ENCODE measurements at regions not wholly inside any gene's neighbourhood (a gene's known extent, or its start where the extent isn't known, plus 50 kb on each side); places are given as distances from the start of the nearest gene placed in this dataset.
"Not testable (repeated sequence)": the region's sequence is repeated elsewhere in the genome, so short reads cannot be mapped to it uniquely, and the experiment has no call there.

- intact Hi-C loops (cut with micrococcal nuclease), result no loop called here
Measured at GRCh38 chr4:19239565-19239964, 1012.1 kb upstream of the SLIT2 start.

GRCh38 chr4:19236473-19236872 is 1015.2 kb upstream of the SLIT2 start:
- H3K9me3 Mint-ChIP-seq, result no peaks in the 10 kb centered on the region
- no peak overlapping the region for H3K27ac Mint-ChIP-seq
- H3K4me1 Mint-ChIP-seq (ENCODE audit: low read depth), result no peaks in the 10 kb centered on the region
- no peak overlapping the region for H3K4me3 Mint-ChIP-seq
- no peaks in the 10 kb centered on the region for H3K27me3 Mint-ChIP-seq
- intact Hi-C loops (cut with micrococcal nuclease), result no loop called here
- H3K36me3 Mint-ChIP-seq (ENCODE audit: low read depth), result no peaks in the 10 kb centered on the region

More at GRCh38 chr4:19239565-19239964, 1012.1 kb upstream of the SLIT2 start:
- H3K27me3 Mint-ChIP-seq, result no peaks in the 10 kb centered on the region
- no peaks in the 10 kb centered on the region for H3K36me3 Mint-ChIP-seq (ENCODE audit: low read depth)
- no peak overlapping the region for H3K4me3 Mint-ChIP-seq
- H3K9me3 Mint-ChIP-seq, result no peaks in the 10 kb centered on the region
- no peaks in the 10 kb centered on the region for H3K4me1 Mint-ChIP-seq (ENCODE audit: low read depth)
- H3K27ac Mint-ChIP-seq, result no peak overlapping the region

- no peak overlapping the region for H3K4me3 Mint-ChIP-seq
- no peaks in the 10 kb centered on the region for H3K4me1 Mint-ChIP-seq (ENCODE audit: low read depth)
- H3K9me3 Mint-ChIP-seq, result no peaks in the 10 kb centered on the region
- H3K27ac Mint-ChIP-seq, result no peak overlapping the region
- no peaks in the 10 kb centered on the region for H3K36me3 Mint-ChIP-seq (ENCODE audit: low read depth)
- no peaks in the 10 kb centered on the region for H3K27me3 Mint-ChIP-seq
- intact Hi-C loops (cut with micrococcal nuclease), result no loop called here
Measured at GRCh38 chr4:19230906-19231545, 1020.7 kb upstream of the SLIT2 start.

- Mint-ChIP-seq H3K9me3 (no peaks in the 10 kb centered on the region), H3K4me1 (ENCODE audit: low read depth) (no peaks in the 10 kb centered on the region), H3K4me3 (no peak overlapping the region), H3K27me3 (no peaks in the 10 kb centered on the region), H3K36me3 (ENCODE audit: low read depth) (no peaks in the 10 kb centered on the region), H3K27ac (no peak overlapping the region)
- intact Hi-C loops (cut with micrococcal nuclease), result no loop called here
Measured at GRCh38 chr4:19227701-19228100, 1024.0 kb upstream of the SLIT2 start.

- Mint-ChIP-seq H3K27me3 (no peaks in the 10 kb centered on the region), H3K4me1 (ENCODE audit: low read depth) (no peaks in the 10 kb centered on the region), H3K4me3 (no peak overlapping the region), H3K36me3 (ENCODE audit: low read depth) (no peaks in the 10 kb centered on the region), H3K27ac (no peak overlapping the region), H3K9me3 (no peaks in the 10 kb centered on the region)
- intact Hi-C loops (cut with micrococcal nuclease), result loop anchor here (5.0 kb wide), 2 partner anchors 1022 to 1462 kb away; no protein-coding TSS in a partner anchor
Measured at GRCh38 chr4:19224820-19225219, 1026.9 kb upstream of the SLIT2 start.

GRCh38 chr4:19216476-19216875 is 1035.2 kb upstream of the SLIT2 start:
- Mint-ChIP-seq H3K36me3 (ENCODE audit: low read depth) (no peaks in the 10 kb centered on the region), H3K27me3 (no peaks in the 10 kb centered on the region), H3K9me3 (no peaks in the 10 kb centered on the region), H3K4me1 (ENCODE audit: low read depth) (no peaks in the 10 kb centered on the region), H3K4me3 (no peak overlapping the region), H3K27ac (no peak overlapping the region)
- intact Hi-C loops (cut with micrococcal nuclease), result no loop called here

GRCh38 chr4:19214591-19215186 is 1037.0 kb upstream of the SLIT2 start:
- Mint-ChIP-seq H3K27me3 (no peaks in the 10 kb centered on the region), H3K4me1 (ENCODE audit: low read depth) (no peaks in the 10 kb centered on the region), H3K36me3 (ENCODE audit: low read depth) (no peaks in the 10 kb centered on the region), H3K4me3 (no peak overlapping the region), H3K9me3 (no peaks in the 10 kb centered on the region), H3K27ac (no peak overlapping the region)
- intact Hi-C loops (cut with micrococcal nuclease), result no loop called here

- no peaks in the 10 kb centered on the region for H3K9me3 Mint-ChIP-seq
- intact Hi-C loops (cut with micrococcal nuclease), result no loop called here
- H3K36me3 Mint-ChIP-seq (ENCODE audit: low read depth), result no peaks in the 10 kb centered on the region
- no peaks in the 10 kb centered on the region for H3K27me3 Mint-ChIP-seq
- H3K27ac Mint-ChIP-seq, result no peak overlapping the region
- H3K4me1 Mint-ChIP-seq (ENCODE audit: low read depth), result no peaks in the 10 kb centered on the region
- H3K4me3 Mint-ChIP-seq, result no peak overlapping the region
Measured at GRCh38 chr4:19213388-19213787, 1038.3 kb upstream of the SLIT2 start.

GRCh38 chr4:19205853-19206252 is 1045.9 kb upstream of the SLIT2 start:
- no peak overlapping the region for H3K27ac Mint-ChIP-seq
- H3K36me3 Mint-ChIP-seq (ENCODE audit: low read depth), result no peaks in the 10 kb centered on the region
- no peaks in the 10 kb centered on the region for H3K9me3 Mint-ChIP-seq
- no peaks in the 10 kb centered on the region for H3K4me1 Mint-ChIP-seq (ENCODE audit: low read depth)
- intact Hi-C loops (cut with micrococcal nuclease), result no loop called here
- H3K27me3 Mint-ChIP-seq, result no peaks in the 10 kb centered on the region
- H3K4me3 Mint-ChIP-seq, result no peak overlapping the region

GRCh38 chr4:19197838-19198237 is 1053.9 kb upstream of the SLIT2 start:
- H3K9me3 Mint-ChIP-seq; H3K4me1 Mint-ChIP-seq (ENCODE audit: low read depth); H3K4me3 Mint-ChIP-seq; H3K36me3 Mint-ChIP-seq (ENCODE audit: low read depth); intact Hi-C loops (cut with micrococcal nuclease); H3K27ac Mint-ChIP-seq; H3K27me3 Mint-ChIP-seq: not testable (repeated sequence)

- intact Hi-C loops (cut with micrococcal nuclease), result no loop called here
- H3K27ac Mint-ChIP-seq, result no peak overlapping the region
- no peaks in the 10 kb centered on the region for H3K36me3 Mint-ChIP-seq (ENCODE audit: low read depth)
- no peak overlapping the region for H3K4me3 Mint-ChIP-seq
- no peaks in the 10 kb centered on the region for H3K27me3 Mint-ChIP-seq
- no peaks in the 10 kb centered on the region for H3K4me1 Mint-ChIP-seq (ENCODE audit: low read depth)
- H3K9me3 Mint-ChIP-seq, result no peaks in the 10 kb centered on the region
Measured at GRCh38 chr4:19195696-19196095, 1056.0 kb upstream of the SLIT2 start.

GRCh38 chr4:19194672-19195071 is 1057.0 kb upstream of the SLIT2 start:
- Mint-ChIP-seq H3K4me3 (no peak overlapping the region), H3K36me3 (ENCODE audit: low read depth) (no peaks in the 10 kb centered on the region), H3K4me1 (ENCODE audit: low read depth) (no peaks in the 10 kb centered on the region), H3K27ac (no peak overlapping the region), H3K27me3 (no peaks in the 10 kb centered on the region), H3K9me3 (no peaks in the 10 kb centered on the region)
- intact Hi-C loops (cut with micrococcal nuclease), result no loop called here

GRCh38 chr4:19193274-19193981 is 1058.3 kb upstream of the SLIT2 start:
- H3K27me3 Mint-ChIP-seq, result no peaks in the 10 kb centered on the region
- H3K4me1 Mint-ChIP-seq (ENCODE audit: low read depth), result no peaks in the 10 kb centered on the region
- no peaks in the 10 kb centered on the region for H3K9me3 Mint-ChIP-seq
- H3K27ac Mint-ChIP-seq, result no peak overlapping the region
- intact Hi-C loops (cut with micrococcal nuclease), result no loop called here
- H3K4me3 Mint-ChIP-seq, result no peak overlapping the region
- no peaks in the 10 kb centered on the region for H3K36me3 Mint-ChIP-seq (ENCODE audit: low read depth)

- intact Hi-C loops (cut with micrococcal nuclease), result no loop called here
- Mint-ChIP-seq H3K36me3 (ENCODE audit: low read depth) (no peaks in the 10 kb centered on the region), H3K9me3 (no peaks in the 10 kb centered on the region), H3K27me3 (no peaks in the 10 kb centered on the region), H3K4me3 (no peak overlapping the region), H3K4me1 (ENCODE audit: low read depth) (no peaks in the 10 kb centered on the region), H3K27ac (no peak overlapping the region)
Measured at GRCh38 chr4:19191979-19192650, 1059.6 kb upstream of the SLIT2 start.

All from dendritic cell treated with granulocyte-macrophage colony-stimulating factor and Interleukin-4, amounts not matched to agents 40 ng/mL and 50 ng/mL, for 4 days (primary cell).